GM23338 (cell line): ENCODE measurements at regions not wholly inside any gene's neighbourhood (a gene's known extent, or its start where the extent isn't known, plus 50 kb on each side); places are given as distances from the start of the nearest gene placed in this dataset.

ENCODE experiments used
- CREB1 ChIP-seq: fragments of 250-450 bp; sonication (Bioruptor Pico); IDR thresholded peaks from 2 replicates; pipeline ENCODE4 v1.5.0; 2020; ENCODE audit warnings: low read depth, mild to moderate bottlenecking, moderate library complexity
- EZH2 ChIP-seq: fragments of 200-600 bp; sonication (generic); IDR thresholded peaks from one replicate; pipeline ENCODE4 v1.8.0; 2017; ENCODE audit warnings: antibody characterized with exemption, mild to moderate bottlenecking, low read depth; ENCODE audit not compliant: unreplicated experiment
- EZH2phosphoT487 ChIP-seq: fragments of 200-600 bp; sonication (generic); IDR thresholded peaks from one replicate; pipeline ENCODE4 v1.8.1; 2018; ENCODE audit warnings: antibody characterized with exemption; ENCODE audit not compliant: unreplicated experiment
- JUNB ChIP-seq: IDR thresholded peaks from one replicate; pipeline ENCODE4 v1.6.1; 2016; ENCODE audit warnings: antibody characterized with exemption; ENCODE audit not compliant: unreplicated experiment
- REST ChIP-seq: IDR thresholded peaks from one replicate; pipeline ENCODE4 v1.6.1; 2018; ENCODE audit warnings: antibody characterized with exemption; ENCODE audit not compliant: unreplicated experiment
- TF ChIP-seq, protein P1 (sequence below): fragments of 250-450 bp; sonication (Bioruptor Pico); IDR thresholded peaks from 2 replicates; pipeline ENCODE4 v1.5.0; 2020; ENCODE audit warnings: mild to moderate bottlenecking, moderate library complexity
- TF ChIP-seq, protein P2 (sequence below), 2 experiments: fragments of 200-600 bp in 1 of 2; sonication (generic) in 1 of 2; conservative IDR thresholded peaks; 2 replicates each; pipeline versions ENCODE4 v1.5.1 to v1.6.1; 2016 to 2017; ENCODE audit warnings: antibody characterized with exemption in 2 of 2, low read depth in 2 of 2, mild to moderate bottlenecking in 2 of 2, moderate library complexity in 1 of 2

GRCh38 chr3:14295801-14296200, 106.6 kb upstream of the SLC6A6 start (continued):
- TF ChIP-seq, protein P1, sequence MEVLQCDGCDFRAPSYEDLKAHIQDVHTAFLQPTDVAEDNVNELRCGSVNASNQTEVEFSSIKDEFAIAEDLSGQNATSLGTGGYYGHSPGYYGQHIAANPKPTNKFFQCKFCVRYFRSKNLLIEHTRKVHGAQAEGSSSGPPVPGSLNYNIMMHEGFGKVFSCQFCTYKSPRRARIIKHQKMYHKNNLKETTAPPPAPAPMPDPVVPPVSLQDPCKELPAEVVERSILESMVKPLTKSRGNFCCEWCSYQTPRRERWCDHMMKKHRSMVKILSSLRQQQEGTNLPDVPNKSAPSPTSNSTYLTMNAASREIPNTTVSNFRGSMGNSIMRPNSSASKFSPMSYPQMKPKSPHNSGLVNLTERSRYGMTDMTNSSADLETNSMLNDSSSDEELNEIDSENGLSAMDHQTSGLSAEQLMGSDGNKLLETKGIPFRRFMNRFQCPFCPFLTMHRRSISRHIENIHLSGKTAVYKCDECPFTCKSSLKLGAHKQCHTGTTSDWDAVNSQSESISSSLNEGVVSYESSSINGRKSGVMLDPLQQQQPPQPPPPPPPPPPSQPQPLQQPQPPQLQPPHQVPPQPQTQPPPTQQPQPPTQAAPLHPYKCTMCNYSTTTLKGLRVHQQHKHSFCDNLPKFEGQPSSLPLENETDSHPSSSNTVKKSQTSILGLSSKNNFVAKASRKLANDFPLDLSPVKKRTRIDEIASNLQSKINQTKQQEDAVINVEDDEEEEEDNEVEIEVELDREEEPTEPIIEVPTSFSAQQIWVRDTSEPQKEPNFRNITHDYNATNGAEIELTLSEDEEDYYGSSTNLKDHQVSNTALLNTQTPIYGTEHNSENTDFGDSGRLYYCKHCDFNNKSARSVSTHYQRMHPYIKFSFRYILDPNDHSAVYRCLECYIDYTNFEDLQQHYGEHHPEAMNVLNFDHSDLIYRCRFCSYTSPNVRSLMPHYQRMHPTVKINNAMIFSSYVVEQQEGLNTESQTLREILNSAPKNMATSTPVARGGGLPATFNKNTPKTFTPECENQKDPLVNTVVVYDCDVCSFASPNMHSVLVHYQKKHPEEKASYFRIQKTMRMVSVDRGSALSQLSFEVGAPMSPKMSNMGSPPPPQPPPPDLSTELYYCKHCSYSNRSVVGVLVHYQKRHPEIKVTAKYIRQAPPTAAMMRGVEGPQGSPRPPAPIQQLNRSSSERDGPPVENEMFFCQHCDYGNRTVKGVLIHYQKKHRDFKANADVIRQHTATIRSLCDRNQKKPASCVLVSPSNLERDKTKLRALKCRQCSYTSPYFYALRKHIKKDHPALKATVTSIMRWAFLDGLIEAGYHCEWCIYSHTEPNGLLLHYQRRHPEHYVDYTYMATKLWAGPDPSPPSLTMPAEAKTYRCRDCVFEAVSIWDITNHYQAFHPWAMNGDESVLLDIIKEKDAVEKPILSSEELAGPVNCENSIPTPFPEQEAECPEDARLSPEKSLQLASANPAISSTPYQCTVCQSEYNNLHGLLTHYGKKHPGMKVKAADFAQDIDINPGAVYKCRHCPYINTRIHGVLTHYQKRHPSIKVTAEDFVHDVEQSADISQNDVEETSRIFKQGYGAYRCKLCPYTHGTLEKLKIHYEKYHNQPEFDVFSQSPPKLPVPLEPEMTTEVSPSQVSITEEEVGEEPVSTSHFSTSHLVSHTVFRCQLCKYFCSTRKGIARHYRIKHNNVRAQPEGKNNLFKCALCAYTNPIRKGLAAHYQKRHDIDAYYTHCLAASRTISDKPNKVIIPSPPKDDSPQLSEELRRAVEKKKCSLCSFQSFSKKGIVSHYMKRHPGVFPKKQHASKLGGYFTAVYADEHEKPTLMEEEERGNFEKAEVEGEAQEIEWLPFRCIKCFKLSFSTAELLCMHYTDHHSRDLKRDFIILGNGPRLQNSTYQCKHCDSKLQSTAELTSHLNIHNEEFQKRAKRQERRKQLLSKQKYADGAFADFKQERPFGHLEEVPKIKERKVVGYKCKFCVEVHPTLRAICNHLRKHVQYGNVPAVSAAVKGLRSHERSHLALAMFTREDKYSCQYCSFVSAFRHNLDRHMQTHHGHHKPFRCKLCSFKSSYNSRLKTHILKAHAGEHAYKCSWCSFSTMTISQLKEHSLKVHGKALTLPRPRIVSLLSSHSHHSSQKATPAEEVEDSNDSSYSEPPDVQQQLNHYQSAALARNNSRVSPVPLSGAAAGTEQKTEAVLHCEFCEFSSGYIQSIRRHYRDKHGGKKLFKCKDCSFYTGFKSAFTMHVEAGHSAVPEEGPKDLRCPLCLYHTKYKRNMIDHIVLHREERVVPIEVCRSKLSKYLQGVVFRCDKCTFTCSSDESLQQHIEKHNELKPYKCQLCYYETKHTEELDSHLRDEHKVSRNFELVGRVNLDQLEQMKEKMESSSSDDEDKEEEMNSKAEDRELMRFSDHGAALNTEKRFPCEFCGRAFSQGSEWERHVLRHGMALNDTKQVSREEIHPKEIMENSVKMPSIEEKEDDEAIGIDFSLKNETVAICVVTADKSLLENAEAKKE, result no peak
- TF ChIP-seq, protein P2, sequence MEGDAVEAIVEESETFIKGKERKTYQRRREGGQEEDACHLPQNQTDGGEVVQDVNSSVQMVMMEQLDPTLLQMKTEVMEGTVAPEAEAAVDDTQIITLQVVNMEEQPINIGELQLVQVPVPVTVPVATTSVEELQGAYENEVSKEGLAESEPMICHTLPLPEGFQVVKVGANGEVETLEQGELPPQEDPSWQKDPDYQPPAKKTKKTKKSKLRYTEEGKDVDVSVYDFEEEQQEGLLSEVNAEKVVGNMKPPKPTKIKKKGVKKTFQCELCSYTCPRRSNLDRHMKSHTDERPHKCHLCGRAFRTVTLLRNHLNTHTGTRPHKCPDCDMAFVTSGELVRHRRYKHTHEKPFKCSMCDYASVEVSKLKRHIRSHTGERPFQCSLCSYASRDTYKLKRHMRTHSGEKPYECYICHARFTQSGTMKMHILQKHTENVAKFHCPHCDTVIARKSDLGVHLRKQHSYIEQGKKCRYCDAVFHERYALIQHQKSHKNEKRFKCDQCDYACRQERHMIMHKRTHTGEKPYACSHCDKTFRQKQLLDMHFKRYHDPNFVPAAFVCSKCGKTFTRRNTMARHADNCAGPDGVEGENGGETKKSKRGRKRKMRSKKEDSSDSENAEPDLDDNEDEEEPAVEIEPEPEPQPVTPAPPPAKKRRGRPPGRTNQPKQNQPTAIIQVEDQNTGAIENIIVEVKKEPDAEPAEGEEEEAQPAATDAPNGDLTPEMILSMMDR (conservative IDR thresholded peaks at IDR 0.05; ENCODE audit: low read depth in 2 of 2), result no peak
- no peak for TF ChIP-seq EZH2
- no peak for TF ChIP-seq EZH2phosphoT487
- no peak for TF ChIP-seq REST
- TF ChIP-seq CREB1 (CRISPR knock-in tag), result no peak
- no peak for TF ChIP-seq JUNB
